H9 (cell line): ENCODE measurements at regions not wholly inside any gene's neighbourhood (a gene's known extent, or its start where the extent isn't known, plus 50 kb on each side); places are given as distances from the start of the nearest gene placed in this dataset.

Experiments
- DNase-seq: peaks from one replicate; pipeline ENCODE4 v3.0.0-alpha.2; 2017
- H2AFZ ChIP-seq: one replicate; pipeline ENCODE4 v1.6.1; 2013; ENCODE audit warnings: mild to moderate bottlenecking, low read length, control low read depth, moderate library complexity
- H2AK5ac ChIP-seq: 2 replicates; pipeline ENCODE4 v1.6.1; 2013; ENCODE audit warnings: low read length, control low read depth, mixed read lengths; ENCODE audit not compliant: insufficient read length
- H2BK120ac ChIP-seq: one replicate; pipeline ENCODE4 v1.6.1; 2013; ENCODE audit warnings: low read depth, mild to moderate bottlenecking, low read length, control low read depth, inconsistent platforms; ENCODE audit not compliant: poor library complexity, severe bottlenecking
- H2BK12ac ChIP-seq: 2 replicates; pipeline ENCODE4 v1.6.1; 2013; ENCODE audit warnings: low read length, control low read depth, mixed read lengths, low read depth; ENCODE audit not compliant: insufficient read length
- H2BK15ac ChIP-seq: 2 replicates; pipeline ENCODE4 v1.6.1; 2013; ENCODE audit warnings: low read depth, low read length, control low read depth
- H2BK20ac ChIP-seq: one replicate; pipeline ENCODE4 v1.6.1; 2013; ENCODE audit warnings: low read depth, mild to moderate bottlenecking, low read length, control low read depth, inconsistent platforms; ENCODE audit not compliant: poor library complexity, severe bottlenecking
- H2BK5ac ChIP-seq: 2 replicates; pipeline ENCODE4 v1.6.1; 2013; ENCODE audit warnings: low read length, control low read depth, mixed read lengths; ENCODE audit not compliant: insufficient read length
- H3K14ac ChIP-seq: 2 replicates; pipeline ENCODE4 v1.6.1; 2013; ENCODE audit warnings: low read length, control low read depth; ENCODE audit not compliant: insufficient read depth
- H3K18ac ChIP-seq: 2 replicates; pipeline ENCODE4 v1.6.1; 2013; ENCODE audit warnings: low read depth, mild to moderate bottlenecking, mixed read lengths, low read length, control low read depth; ENCODE audit not compliant: insufficient read length
- H3K23ac ChIP-seq: 2 replicates; pipeline ENCODE4 v1.6.1; 2013; ENCODE audit warnings: low read length, control low read depth, mixed read lengths, low read depth; ENCODE audit not compliant: insufficient read length
- H3K23me2 ChIP-seq: 2 replicates; pipeline ENCODE4 v1.6.1; 2013; ENCODE audit warnings: low read depth, mild to moderate bottlenecking, mixed read lengths, low read length, control low read depth; ENCODE audit not compliant: insufficient read length, poor library complexity, severe bottlenecking
- H3K27ac ChIP-seq: 2 replicates; pipeline ENCODE4 v1.5.1; 2013; ENCODE audit warnings: low read length, control low read depth, mixed read lengths, low read depth; ENCODE audit not compliant: insufficient read length
- H3K27me3 ChIP-seq: 2 replicates; pipeline ENCODE4 v1.6.1; 2013; ENCODE audit warnings: low read length, control low read depth, inconsistent platforms; ENCODE audit not compliant: insufficient read depth
- H3K4ac ChIP-seq: 2 replicates; pipeline ENCODE4 v1.6.1; 2013; ENCODE audit warnings: low read depth, mild to moderate bottlenecking, control low read depth, inconsistent platforms, low read length, moderate library complexity
- H3K4me1 ChIP-seq: 2 replicates; pipeline ENCODE4 v1.6.1; 2013; ENCODE audit warnings: low read length, control low read depth, inconsistent platforms; ENCODE audit not compliant: insufficient read depth
- H3K4me2 ChIP-seq: 2 replicates; pipeline ENCODE4 v1.6.1; 2013; ENCODE audit warnings: low read length, control low read depth, mixed read lengths; ENCODE audit not compliant: insufficient read length, insufficient read depth
- H3K56ac ChIP-seq: 2 replicates; pipeline ENCODE4 v1.6.1; 2013; ENCODE audit warnings: low read depth, mild to moderate bottlenecking, mixed read lengths, low read length, control low read depth; ENCODE audit not compliant: insufficient read length
- H3K79me1 ChIP-seq: 2 replicates; pipeline ENCODE4 v1.6.1; 2013; ENCODE audit warnings: low read depth, mild to moderate bottlenecking, moderate library complexity, low read length, control low read depth, inconsistent platforms; ENCODE audit not compliant: insufficient read depth, poor library complexity, severe bottlenecking
- H3K79me2 ChIP-seq: 2 replicates; pipeline ENCODE4 v1.6.1; 2013; ENCODE audit warnings: low read length, control low read depth, inconsistent platforms; ENCODE audit not compliant: insufficient read depth
- H3K9ac ChIP-seq: 2 replicates; pipeline ENCODE4 v1.6.1; 2013; ENCODE audit warnings: low read length, control low read depth, mixed read lengths; ENCODE audit not compliant: insufficient read length; ENCODE audit errors: extremely low read depth
- H3K9me3 ChIP-seq: one replicate; pipeline ENCODE4 v1.6.1; 2013; ENCODE audit warnings: low read depth, low read length, inconsistent platforms; ENCODE audit not compliant: control insufficient read depth
- H3T11ph ChIP-seq: one replicate; pipeline ENCODE4 v1.6.1; 2013; ENCODE audit warnings: mild to moderate bottlenecking, low read length, control low read depth, inconsistent platforms
- H4K20me1 ChIP-seq: one replicate; pipeline ENCODE4 v1.6.1; 2013; ENCODE audit not compliant: control insufficient read depth, insufficient read length, insufficient read depth
- H4K5ac ChIP-seq: 2 replicates; pipeline ENCODE4 v1.6.1; 2013; ENCODE audit warnings: low read depth, mild to moderate bottlenecking, mixed read lengths, low read length, control low read depth; ENCODE audit not compliant: insufficient read length
- H4K8ac ChIP-seq: replicated peaks from 2 replicates; pipeline ENCODE4 v1.6.1; 2013; ENCODE audit warnings: low read length, control low read depth, mixed read lengths, low read depth; ENCODE audit not compliant: insufficient read length
- H4K91ac ChIP-seq: 2 replicates; pipeline ENCODE4 v1.6.1; 2013; ENCODE audit warnings: low read depth, mild to moderate bottlenecking, moderate library complexity, mixed read lengths, low read length, control low read depth; ENCODE audit not compliant: insufficient read length
- H3K27ac Mint-ChIP-seq, 3 experiments: 2 replicates in 2 of 3; 3 replicates in 1 of 3; pipeline ENCODE4 v1.8.0; 2020 to 2021; ENCODE audit warnings: mixed read lengths in 3 of 3, mild to moderate bottlenecking in 1 of 3, moderate library complexity in 1 of 3
- H3K27me3 Mint-ChIP-seq: 2 replicates; pipeline ENCODE4 v1.8.0; 2021; ENCODE audit warnings: low read depth, mild to moderate bottlenecking, moderate library complexity, mixed read lengths
- H3K36me3 Mint-ChIP-seq, 3 experiments: 2 replicates in 2 of 3; 3 replicates in 1 of 3; pipeline ENCODE4 v1.8.0; 2020 to 2021; ENCODE audit warnings: low read depth in 3 of 3, mixed read lengths in 3 of 3; ENCODE audit not compliant: insufficient read depth in 1 of 3
- H3K4me1 Mint-ChIP-seq, 2 experiments: 2 replicates each; pipeline ENCODE4 v1.8.0; 2020; ENCODE audit warnings: mixed read lengths in 2 of 2
- H3K4me3 Mint-ChIP-seq, 2 experiments: 2 replicates in 1 of 2; 3 replicates in 1 of 2; pipeline ENCODE4 v1.8.0; 2020 to 2021; ENCODE audit warnings: mild to moderate bottlenecking in 2 of 2, mixed read lengths in 2 of 2, moderate library complexity in 1 of 2
- H3K9me3 Mint-ChIP-seq, 2 experiments: 2 replicates in 1 of 2; 3 replicates in 1 of 2; pipeline ENCODE4 v1.8.0; 2020; ENCODE audit warnings: mild to moderate bottlenecking in 2 of 2, mixed read lengths in 2 of 2, moderate library complexity in 1 of 2
- TF ChIP-seq, protein P1 (sequence below): fragments of 200-600 bp; sonication (generic); conservative IDR thresholded peaks from 3 replicates; pipeline ENCODE4 v1.8.0; 2021; ENCODE audit warnings: antibody characterized with exemption, mild to moderate bottlenecking

DNA sequence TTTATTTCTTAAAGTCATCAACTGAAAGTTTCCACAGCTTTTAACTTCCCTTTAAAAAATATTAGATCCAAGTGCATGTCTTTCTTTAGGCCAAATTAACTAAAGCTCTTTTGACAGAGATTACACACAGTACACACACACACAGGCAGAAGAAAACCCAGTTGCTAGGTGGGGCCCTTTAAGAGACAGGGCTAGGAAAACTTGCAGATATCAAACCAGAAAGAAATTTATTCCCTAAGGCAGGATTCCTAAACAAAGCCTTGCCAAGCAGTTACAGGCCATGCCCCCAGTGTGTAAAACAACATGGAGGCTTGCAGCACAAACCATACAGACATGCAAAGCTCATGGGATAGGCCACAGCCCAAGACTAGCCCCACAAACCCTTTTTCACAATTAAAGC lies 123.4 kb downstream of the FSCB start:
- H3K9ac ChIP-seq, result no peak overlapping the region
- H3K27ac ChIP-seq, result no peak overlapping the region
- no peaks in the 10 kb centered on the region for H3K4me1 Mint-ChIP-seq
- TF ChIP-seq, protein P1, sequence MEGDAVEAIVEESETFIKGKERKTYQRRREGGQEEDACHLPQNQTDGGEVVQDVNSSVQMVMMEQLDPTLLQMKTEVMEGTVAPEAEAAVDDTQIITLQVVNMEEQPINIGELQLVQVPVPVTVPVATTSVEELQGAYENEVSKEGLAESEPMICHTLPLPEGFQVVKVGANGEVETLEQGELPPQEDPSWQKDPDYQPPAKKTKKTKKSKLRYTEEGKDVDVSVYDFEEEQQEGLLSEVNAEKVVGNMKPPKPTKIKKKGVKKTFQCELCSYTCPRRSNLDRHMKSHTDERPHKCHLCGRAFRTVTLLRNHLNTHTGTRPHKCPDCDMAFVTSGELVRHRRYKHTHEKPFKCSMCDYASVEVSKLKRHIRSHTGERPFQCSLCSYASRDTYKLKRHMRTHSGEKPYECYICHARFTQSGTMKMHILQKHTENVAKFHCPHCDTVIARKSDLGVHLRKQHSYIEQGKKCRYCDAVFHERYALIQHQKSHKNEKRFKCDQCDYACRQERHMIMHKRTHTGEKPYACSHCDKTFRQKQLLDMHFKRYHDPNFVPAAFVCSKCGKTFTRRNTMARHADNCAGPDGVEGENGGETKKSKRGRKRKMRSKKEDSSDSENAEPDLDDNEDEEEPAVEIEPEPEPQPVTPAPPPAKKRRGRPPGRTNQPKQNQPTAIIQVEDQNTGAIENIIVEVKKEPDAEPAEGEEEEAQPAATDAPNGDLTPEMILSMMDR, result no peak
- peaks cover 0 to 5% (median 0%) of the 10 kb centered on the region in 3 experiments; a peak in 2 of 7 replicates for H3K36me3 Mint-ChIP-seq
- no peak overlapping the region for H3K18ac ChIP-seq
- no peak overlapping the region for H2AK5ac ChIP-seq
- H3K4me1 ChIP-seq, result no peaks in the 10 kb centered on the region
- H3K14ac ChIP-seq, result no peak overlapping the region
- no peaks in the 10 kb centered on the region for H3K27me3 Mint-ChIP-seq
- H3K23me2 ChIP-seq, result no peaks in the 10 kb centered on the region
- H3T11ph ChIP-seq, result no peak overlapping the region
- H3K79me1 ChIP-seq, result no peaks in the 10 kb centered on the region
- H3K4ac ChIP-seq, result no peak overlapping the region
- no peaks in the 10 kb centered on the region for H3K27me3 ChIP-seq
- H3K27ac Mint-ChIP-seq, result no peak overlapping the region; a peak in 1 of 7 replicates
- H2BK15ac ChIP-seq, result no peak overlapping the region
- H3K9me3 ChIP-seq, result no peaks in the 10 kb centered on the region
- H2BK5ac ChIP-seq, result no peak overlapping the region
- no peak overlapping the region for H3K4me3 Mint-ChIP-seq
- no peak overlapping the region for H4K91ac ChIP-seq
- no peak overlapping the region for H2BK20ac ChIP-seq
- no peak overlapping the region for H2BK12ac ChIP-seq
- H2AFZ ChIP-seq, result no peak overlapping the region
- H4K8ac ChIP-seq, result no peak overlapping the region
- H3K4me2 ChIP-seq, result no peak overlapping the region
- H3K56ac ChIP-seq, result no peak overlapping the region
- no peaks in the 10 kb centered on the region for H3K79me2 ChIP-seq
- no peak overlapping the region for H2BK120ac ChIP-seq
- no peak for DNase-seq
- H4K20me1 ChIP-seq, result no peaks in the 10 kb centered on the region
- no peak overlapping the region for H3K23ac ChIP-seq
- no peak overlapping the region for H4K5ac ChIP-seq
- H3K9me3 Mint-ChIP-seq, result peaks cover 0 to 2% of the 10 kb centered on the region in 2 experiments; a peak in 2 of 5 replicates
